ENCODE measurements at regions not wholly inside any gene's neighbourhood (a gene's known extent, or its start where the extent isn't known, plus 50 kb on each side); places are given as distances from the start of the nearest gene placed in this dataset.

DNA sequence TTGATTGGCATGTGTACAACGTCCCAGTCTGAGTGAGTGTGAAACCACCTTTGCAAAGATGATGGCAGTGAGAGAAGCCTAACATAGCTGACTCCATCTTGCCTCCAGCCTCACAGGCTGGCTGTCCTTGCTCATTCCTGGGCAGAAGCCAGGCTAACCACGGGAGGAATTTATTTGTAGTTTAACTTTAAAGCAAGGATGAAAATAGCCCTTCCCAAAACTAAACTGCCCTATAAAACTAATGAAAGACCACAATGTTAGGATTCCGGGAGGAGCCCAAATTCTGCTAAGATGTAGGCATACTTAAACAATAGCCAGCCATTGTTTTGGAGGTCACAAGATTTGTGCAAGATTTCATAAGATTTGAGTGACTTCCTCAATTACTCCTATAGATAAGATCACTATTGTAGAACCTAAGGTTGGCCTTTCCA lies 96.6 kb upstream of the LSM14A start:
- DNase-seq = no peak
- Histone ChIP-seq H3K79me2 (ENCODE audit: control insufficient read depth, insufficient read depth, low read length) (no peaks in the 10 kb centered on the region), H3K4me3 (ENCODE audit: low read length) (no peak overlapping the region), H2BK15ac (replicated peaks; ENCODE audit: low read depth) (no peak overlapping the region), H3K4me1 (ENCODE audit: control insufficient read depth, low read depth, low read length) (no peaks in the 10 kb centered on the region), H4K5ac (ENCODE audit: low read length) (no peak overlapping the region), H2BK5ac (ENCODE audit: low read length) (no peak overlapping the region), H4K8ac (ENCODE audit: low read depth, low read length) (no peak overlapping the region), H3K79me1 (ENCODE audit: low read length) (no peaks in the 10 kb centered on the region), H3K18ac (ENCODE audit: low read length) (no peak overlapping the region), H3K9ac (ENCODE audit: low read length) (no peak overlapping the region), H3K36me3 (ENCODE audit: control insufficient read depth, insufficient read depth, low read length) (no peaks in the 10 kb centered on the region), H3K23ac (ENCODE audit: low read length) (no peak overlapping the region), H3K27ac (ENCODE audit: low read depth, low read length) (no peak overlapping the region), H3K4ac (ENCODE audit: low read depth, low read length) (no peak overlapping the region), H3K27me3 (ENCODE audit: insufficient read depth, low read length, poor library complexity) (no peaks in the 10 kb centered on the region), H2AK5ac (ENCODE audit: low read length) (no peak overlapping the region), H3K56ac (ENCODE audit: low read length) (no peak overlapping the region), H2BK120ac (ENCODE audit: low read depth, low read length) (no peak overlapping the region), H3K4me2 (ENCODE audit: low read length) (no peak overlapping the region)
- WGBS (ENCODE audit: extremely low coverage, insufficient coverage, low lambda C conversion rate) = no CpG with 5 or more reads among the region's 3 CpGs

DNA sequence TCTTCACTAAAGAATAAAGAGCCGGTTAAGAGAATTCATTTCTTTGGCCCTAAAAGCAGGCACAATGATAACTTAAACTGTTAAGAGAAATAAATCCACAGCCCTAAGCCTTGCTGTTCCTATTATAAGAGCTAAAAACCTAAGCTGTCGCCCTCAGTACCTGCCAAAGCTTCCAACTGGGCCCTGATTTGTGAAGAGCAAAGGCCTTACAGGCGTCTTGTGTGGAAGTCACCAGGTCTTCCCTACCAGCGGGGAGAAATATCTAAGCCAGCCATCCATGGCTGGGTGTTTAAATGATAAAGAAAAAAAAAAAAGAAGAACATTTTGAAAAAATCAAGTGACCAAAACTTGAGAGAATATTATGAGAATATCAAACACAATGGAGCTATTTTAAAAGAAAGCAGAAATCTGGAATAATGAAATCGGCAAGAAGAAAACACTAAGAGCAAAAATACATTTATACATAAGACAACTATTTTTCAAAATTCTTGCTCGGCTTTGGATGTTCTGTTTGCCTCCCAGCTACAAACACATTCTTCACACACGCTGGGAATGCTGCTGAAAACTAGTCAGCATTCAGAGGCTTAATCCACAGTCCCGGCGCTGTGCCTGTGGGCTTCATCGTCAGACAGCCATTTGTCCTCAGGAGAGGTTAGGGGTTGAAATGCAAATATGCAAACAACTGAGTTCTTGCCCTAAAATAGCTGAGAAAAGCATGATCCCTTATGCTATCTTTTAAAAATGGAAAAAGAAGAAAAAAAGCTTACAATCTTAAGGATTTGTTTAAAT lies 89.8 kb upstream of the LSM14A start:
- Histone ChIP-seq H4K5ac (ENCODE audit: low read length) (no peak overlapping the region), H3K4me1 (ENCODE audit: control insufficient read depth, low read depth, low read length) (peaks cover 2% of the 10 kb centered on the region), H3K4ac (ENCODE audit: low read depth, low read length) (no peak overlapping the region), H3K9ac (ENCODE audit: low read length) (no peak overlapping the region), H3K4me2 (ENCODE audit: low read length) (no peak overlapping the region), H3K4me3 (ENCODE audit: low read length) (no peak overlapping the region), H3K56ac (ENCODE audit: low read length) (no peak overlapping the region), H3K27me3 (ENCODE audit: insufficient read depth, low read length, poor library complexity) (no peaks in the 10 kb centered on the region), H3K36me3 (ENCODE audit: control insufficient read depth, insufficient read depth, low read length) (no peaks in the 10 kb centered on the region), H3K27ac (ENCODE audit: low read depth, low read length) (peak overlapping the region; percentile 64), H3K79me2 (ENCODE audit: control insufficient read depth, insufficient read depth, low read length) (no peaks in the 10 kb centered on the region), H2AK5ac (ENCODE audit: low read length) (no peak overlapping the region), H2BK15ac (replicated peaks; ENCODE audit: low read depth) (no peak overlapping the region), H3K79me1 (ENCODE audit: low read length) (no peaks in the 10 kb centered on the region), H3K23ac (ENCODE audit: low read length) (no peak overlapping the region), H4K8ac (ENCODE audit: low read depth, low read length) (no peak overlapping the region), H2BK120ac (ENCODE audit: low read depth, low read length) (no peak overlapping the region), H3K18ac (ENCODE audit: low read length) (no peak overlapping the region), H2BK5ac (ENCODE audit: low read length) (no peak overlapping the region)
- WGBS (ENCODE audit: extremely low coverage, insufficient coverage, low lambda C conversion rate) = no CpG with 5 or more reads among the region's 10 CpGs
- peak; percentile 88 for DNase-seq

DNA sequence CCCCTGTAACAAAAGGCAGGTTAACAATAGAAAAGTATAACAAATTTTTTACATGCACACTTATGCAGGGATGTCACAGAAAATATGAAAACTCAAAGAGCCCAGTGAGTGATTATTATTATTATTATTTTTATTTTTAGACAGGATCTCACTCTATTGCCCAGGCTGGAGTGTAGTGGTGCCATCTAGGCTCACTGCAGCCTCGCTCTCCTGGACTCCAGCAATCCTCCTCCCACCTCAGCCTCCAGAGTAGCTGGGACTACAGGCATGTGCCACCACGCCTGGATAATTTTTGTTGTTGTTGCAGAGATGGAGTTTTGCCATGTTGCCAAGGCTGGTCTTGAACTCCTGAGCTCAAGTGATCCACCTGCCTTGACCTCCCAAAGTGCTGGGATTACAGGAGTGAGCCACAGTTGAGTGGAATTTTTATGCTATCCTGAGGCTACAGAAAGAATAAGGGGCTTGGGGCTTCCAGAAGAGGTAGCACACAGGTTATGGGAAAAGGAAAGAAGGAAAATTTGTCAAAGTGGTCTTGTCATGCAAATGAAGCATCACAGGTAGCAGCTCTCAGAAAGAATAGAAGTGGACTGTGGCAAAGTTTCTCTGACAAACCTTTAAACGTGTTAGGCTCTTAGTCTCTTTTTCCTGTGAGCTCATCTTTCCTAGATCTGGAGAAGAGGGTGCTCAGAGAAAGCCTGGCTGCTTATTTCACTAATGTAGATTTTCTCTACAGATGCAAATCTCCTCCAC lies 87.7 kb upstream of the LSM14A start:
- no peak overlapping the region for H3K23ac ChIP-seq (ENCODE audit: low read length)
- no peak overlapping the region for H2BK5ac ChIP-seq (ENCODE audit: low read length)
- H3K4ac ChIP-seq (ENCODE audit: low read depth, low read length) = no peak overlapping the region
- no peak overlapping the region for H3K56ac ChIP-seq (ENCODE audit: low read length)
- H3K4me2 ChIP-seq (ENCODE audit: low read length) = no peak overlapping the region
- H3K4me3 ChIP-seq (ENCODE audit: low read length) = no peak overlapping the region
- H3K79me1 ChIP-seq (ENCODE audit: low read length) = no peaks in the 10 kb centered on the region
- WGBS (ENCODE audit: extremely low coverage, insufficient coverage, low lambda C conversion rate) = no CpG with 5 or more reads among the region's 3 CpGs
- H4K5ac ChIP-seq (ENCODE audit: low read length) = no peak overlapping the region
- peaks cover 2% of the 10 kb centered on the region for H3K4me1 ChIP-seq (ENCODE audit: control insufficient read depth, low read depth, low read length)
- no peak for DNase-seq
- H3K9ac ChIP-seq (ENCODE audit: low read length) = no peak overlapping the region
- no peak overlapping the region for H2AK5ac ChIP-seq (ENCODE audit: low read length)
- H3K27me3 ChIP-seq (ENCODE audit: insufficient read depth, low read length, poor library complexity) = no peaks in the 10 kb centered on the region
- no peak overlapping the region for H3K18ac ChIP-seq (ENCODE audit: low read length)
- no peaks in the 10 kb centered on the region for H3K79me2 ChIP-seq (ENCODE audit: control insufficient read depth, insufficient read depth, low read length)
- H4K8ac ChIP-seq (ENCODE audit: low read depth, low read length) = no peak overlapping the region
- no peak overlapping the region for H3K27ac ChIP-seq (ENCODE audit: low read depth, low read length)
- H2BK120ac ChIP-seq (ENCODE audit: low read depth, low read length) = no peak overlapping the region
- H3K36me3 ChIP-seq (ENCODE audit: control insufficient read depth, insufficient read depth, low read length) = no peaks in the 10 kb centered on the region
- H2BK15ac ChIP-seq (replicated peaks; ENCODE audit: low read depth) = no peak overlapping the region

DNA sequence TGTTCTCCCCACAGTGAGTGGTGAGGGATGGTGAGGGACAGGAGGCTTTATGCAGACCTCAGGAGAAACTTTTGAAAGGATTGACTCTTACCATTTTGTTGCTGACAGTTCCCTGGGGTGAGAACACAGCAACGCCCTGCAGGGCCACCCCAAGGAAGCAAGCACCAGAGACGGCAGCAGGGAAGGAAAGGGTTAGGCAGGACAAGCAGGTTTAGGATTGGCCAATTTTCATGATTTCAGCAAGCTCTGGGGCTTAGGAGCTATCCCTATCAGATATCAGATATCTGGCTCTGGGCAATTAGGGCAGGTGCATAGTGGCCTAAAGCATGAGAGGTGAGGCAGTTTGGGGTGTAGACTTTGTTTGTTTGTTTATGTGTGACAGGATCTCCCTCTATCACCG lies 87.0 kb upstream of the LSM14A start:
- Histone ChIP-seq H3K56ac (ENCODE audit: low read length) (no peak overlapping the region), H3K79me1 (ENCODE audit: low read length) (no peaks in the 10 kb centered on the region), H3K9ac (ENCODE audit: low read length) (no peak overlapping the region), H3K4me2 (ENCODE audit: low read length) (no peak overlapping the region), H4K5ac (ENCODE audit: low read length) (no peak overlapping the region), H3K23ac (ENCODE audit: low read length) (no peak overlapping the region), H3K79me2 (ENCODE audit: control insufficient read depth, insufficient read depth, low read length) (no peaks in the 10 kb centered on the region), H3K36me3 (ENCODE audit: control insufficient read depth, insufficient read depth, low read length) (no peaks in the 10 kb centered on the region), H3K4ac (ENCODE audit: low read depth, low read length) (no peak overlapping the region), H2AK5ac (ENCODE audit: low read length) (no peak overlapping the region), H2BK5ac (ENCODE audit: low read length) (no peak overlapping the region), H3K18ac (ENCODE audit: low read length) (no peak overlapping the region), H3K27me3 (ENCODE audit: insufficient read depth, low read length, poor library complexity) (no peaks in the 10 kb centered on the region), H3K27ac (ENCODE audit: low read depth, low read length) (no peak overlapping the region), H3K4me3 (ENCODE audit: low read length) (no peak overlapping the region), H2BK15ac (replicated peaks; ENCODE audit: low read depth) (no peak overlapping the region), H3K4me1 (ENCODE audit: control insufficient read depth, low read depth, low read length) (peaks cover 2% of the 10 kb centered on the region), H4K8ac (ENCODE audit: low read depth, low read length) (no peak overlapping the region), H2BK120ac (ENCODE audit: low read depth, low read length) (no peak overlapping the region)
- whole genome bisulfite sequencing (ENCODE audit: extremely low coverage, insufficient coverage, low lambda C conversion rate) = no CpG with 5 or more reads among the region's 3 CpGs
- peak; percentile 10 for DNase-seq

GRCh38 chr19:34088292-34088691 lies 84.0 kb upstream of the LSM14A start:
- Histone ChIP-seq H4K5ac (ENCODE audit: low read length) (no peak overlapping the region), H3K36me3 (ENCODE audit: control insufficient read depth, insufficient read depth, low read length) (no peaks in the 10 kb centered on the region), H2BK15ac (replicated peaks; ENCODE audit: low read depth) (no peak overlapping the region), H3K4me1 (ENCODE audit: control insufficient read depth, low read depth, low read length) (no peaks in the 10 kb centered on the region), H4K8ac (ENCODE audit: low read depth, low read length) (no peak overlapping the region), H3K4me3 (ENCODE audit: low read length) (no peak overlapping the region), H3K27me3 (ENCODE audit: insufficient read depth, low read length, poor library complexity) (no peaks in the 10 kb centered on the region), H3K79me2 (ENCODE audit: control insufficient read depth, insufficient read depth, low read length) (no peaks in the 10 kb centered on the region), H3K9ac (ENCODE audit: low read length) (no peak overlapping the region), H3K4ac (ENCODE audit: low read depth, low read length) (no peak overlapping the region), H3K4me2 (ENCODE audit: low read length) (no peak overlapping the region), H3K27ac (ENCODE audit: low read depth, low read length) (no peak overlapping the region), H3K79me1 (ENCODE audit: low read length) (no peaks in the 10 kb centered on the region), H3K23ac (ENCODE audit: low read length) (no peak overlapping the region), H2BK120ac (ENCODE audit: low read depth, low read length) (no peak overlapping the region), H3K18ac (ENCODE audit: low read length) (no peak overlapping the region), H3K56ac (ENCODE audit: low read length) (no peak overlapping the region), H2BK5ac (ENCODE audit: low read length) (no peak overlapping the region), H2AK5ac (ENCODE audit: low read length) (no peak overlapping the region)
- DNase-seq = no peak
